ENCODE measurements at regions not wholly inside any gene's neighbourhood (a gene's known extent, or its start where the extent isn't known, plus 50 kb on each side); places are given as distances from the start of the nearest gene placed in this dataset.

GRCh38 chr7:54932818-54933543 lies 85.8 kb upstream of the EGFR start:
- Histone ChIP-seq H3K27me3 (ENCODE audit: low read depth, low read length) (peaks cover 10% of the 10 kb centered on the region), H3K9me3 (ENCODE audit: insufficient read depth, low read length) (no peaks in the 10 kb centered on the region), H3K4me3 (ENCODE audit: low read length) (no peak overlapping the region), H2AFZ (ENCODE audit: low read depth, low read length) (no peak overlapping the region), H3K27ac (ENCODE audit: low read length) (no peak overlapping the region), H3K79me2 (ENCODE audit: low read length) (no peaks in the 10 kb centered on the region), H3K4me1 (ENCODE audit: low read length) (no peaks in the 10 kb centered on the region), H3K9ac (ENCODE audit: low read length) (no peak overlapping the region), H4K20me1 (ENCODE audit: insufficient read depth, low read length) (no peaks in the 10 kb centered on the region), H3K4me2 (ENCODE audit: low read length) (no peak overlapping the region), H3K36me3 (replicated peaks; ENCODE audit: low read depth, low read length) (no peaks in the 10 kb centered on the region)
- TF ChIP-seq EZH2phosphoT487 (IDR thresholded peaks at IDR 0.05; ENCODE audit: low read depth): no peak
- TF ChIP-seq CTCF (IDR thresholded peaks at IDR 0.05; ENCODE audit: low read depth, low read length): no peak

- no peak overlapping the region for H2AFZ ChIP-seq (ENCODE audit: low read depth, low read length)
Observed at GRCh38 chr7:54933643-54934042, 85.2 kb upstream of the EGFR start.

DNA sequence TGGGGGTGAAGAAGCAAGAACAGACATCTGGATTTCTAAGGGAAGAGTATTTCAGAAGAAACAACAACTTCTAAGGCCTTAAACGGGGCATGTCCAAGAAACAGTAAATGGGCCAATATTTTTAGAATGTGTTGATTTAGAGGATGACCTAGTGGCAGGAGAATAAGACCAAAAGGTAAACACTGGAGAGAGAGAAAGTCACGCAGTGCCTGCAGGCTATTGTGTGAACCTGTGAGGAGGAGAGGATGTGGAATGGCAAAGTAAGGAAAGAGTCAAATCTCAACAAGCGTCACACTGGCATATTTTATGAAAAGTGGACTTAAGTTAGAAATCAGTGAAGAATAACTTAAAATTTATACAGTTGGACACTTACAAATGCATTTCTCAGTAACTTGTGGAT lies 78.1 kb upstream of the EGFR start:
- Histone ChIP-seq H3K36me3 (replicated peaks; ENCODE audit: low read depth, low read length) (no peaks in the 10 kb centered on the region), H2AFZ (ENCODE audit: low read depth, low read length) (no peak overlapping the region), H3K27ac (ENCODE audit: low read length) (no peak overlapping the region), H3K79me2 (ENCODE audit: low read length) (no peaks in the 10 kb centered on the region), H3K27me3 (ENCODE audit: low read depth, low read length) (no peaks in the 10 kb centered on the region; the same call in 1 of the 2 replicates), H3K4me2 (ENCODE audit: low read length) (no peak overlapping the region), H3K9ac (ENCODE audit: low read length) (no peak overlapping the region), H3K4me3 (ENCODE audit: low read length) (no peak overlapping the region), H3K4me1 (ENCODE audit: low read length) (no peaks in the 10 kb centered on the region), H3K9me3 (ENCODE audit: insufficient read depth, low read length) (no peaks in the 10 kb centered on the region), H4K20me1 (ENCODE audit: insufficient read depth, low read length) (no peaks in the 10 kb centered on the region)
- TF ChIP-seq EZH2phosphoT487 (IDR thresholded peaks at IDR 0.05; ENCODE audit: low read depth) (no peak), CTCF (IDR thresholded peaks at IDR 0.05; ENCODE audit: low read depth, low read length) (no peak)

More at GRCh38 chr7:54933643-54934042, 85.2 kb upstream of the EGFR start:
- Histone ChIP-seq H3K4me1 (ENCODE audit: low read length) (no peaks in the 10 kb centered on the region), H3K9me3 (ENCODE audit: insufficient read depth, low read length) (no peaks in the 10 kb centered on the region), H3K9ac (ENCODE audit: low read length) (no peak overlapping the region), H3K4me3 (ENCODE audit: low read length) (no peak overlapping the region), H3K79me2 (ENCODE audit: low read length) (no peaks in the 10 kb centered on the region), H3K36me3 (replicated peaks; ENCODE audit: low read depth, low read length) (no peaks in the 10 kb centered on the region), H3K27me3 (ENCODE audit: low read depth, low read length) (peaks cover 10% of the 10 kb centered on the region), H3K4me2 (ENCODE audit: low read length) (no peak overlapping the region), H4K20me1 (ENCODE audit: insufficient read depth, low read length) (no peaks in the 10 kb centered on the region), H3K27ac (ENCODE audit: low read length) (no peak overlapping the region)
- TF ChIP-seq EZH2phosphoT487 (IDR thresholded peaks at IDR 0.05; ENCODE audit: low read depth) (no peak), CTCF (IDR thresholded peaks at IDR 0.05; ENCODE audit: low read depth, low read length) (no peak)

DNA sequence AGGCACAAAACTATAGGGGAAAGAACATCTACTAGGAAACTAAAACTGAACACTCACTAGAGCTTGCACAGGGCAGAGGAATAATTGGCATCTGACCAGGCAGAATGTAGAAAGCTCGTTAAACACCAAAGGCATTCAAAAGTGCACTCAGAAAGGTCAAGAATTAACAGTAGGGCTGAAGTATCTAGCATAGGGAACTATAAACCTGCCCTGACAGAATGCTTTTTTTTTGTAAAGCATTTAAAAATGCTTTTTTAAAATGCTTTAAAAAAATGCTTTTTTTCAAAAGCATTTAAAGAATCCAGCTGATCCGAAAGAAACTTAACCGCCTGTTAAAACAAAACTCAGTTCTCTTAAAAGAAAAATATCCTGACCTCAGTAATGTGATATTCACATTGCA lies 74.6 kb upstream of the EGFR start:
- Histone ChIP-seq H3K4me1 (ENCODE audit: low read length) (no peaks in the 10 kb centered on the region), H3K79me2 (ENCODE audit: low read length) (no peaks in the 10 kb centered on the region), H3K4me2 (ENCODE audit: low read length) (no peak overlapping the region), H3K36me3 (replicated peaks; ENCODE audit: low read depth, low read length) (no peaks in the 10 kb centered on the region), H3K27me3 (ENCODE audit: low read depth, low read length) (no peaks in the 10 kb centered on the region), H3K4me3 (ENCODE audit: low read length) (no peak overlapping the region), H2AFZ (ENCODE audit: low read depth, low read length) (no peak overlapping the region), H3K9ac (ENCODE audit: low read length) (no peak overlapping the region), H3K27ac (ENCODE audit: low read length) (no peak overlapping the region), H3K9me3 (ENCODE audit: insufficient read depth, low read length) (no peaks in the 10 kb centered on the region), H4K20me1 (ENCODE audit: insufficient read depth, low read length) (no peaks in the 10 kb centered on the region)
- no peak for TF ChIP-seq EZH2phosphoT487 (IDR thresholded peaks at IDR 0.05; ENCODE audit: low read depth)
- no peak for TF ChIP-seq CTCF (IDR thresholded peaks at IDR 0.05; ENCODE audit: low read depth, low read length)
